Activated T-helper 2 cell treated with anti-CD3 and anti-CD28 coated beads, Interferon-gamma antibody, Interleukin-2, Interleukin-4, amounts not matched to agents 10 μg/mL and 5 μg/mL and 100 μg/mL, durations not matched to agents 14 hours and 24 hours and 36 hours (primary cell): ENCODE measurements at regions not wholly inside any gene's neighbourhood (a gene's known extent, or its start where the extent isn't known, plus 50 kb on each side); places are given as distances from the start of the nearest gene placed in this dataset.

ENCODE experiments used
- DNase-seq: peaks from one replicate; pipeline ENCODE4 v3.0.0; 2021; ENCODE audit warnings: low spot score
- H3K27ac Mint-ChIP-seq: one replicate; pipeline ENCODE4 v1.8.0; 2021; ENCODE audit warnings: mixed read lengths
- H3K27me3 Mint-ChIP-seq: one replicate; pipeline ENCODE4 v1.8.0; 2021; ENCODE audit warnings: low read depth, mixed read lengths
- H3K36me3 Mint-ChIP-seq: one replicate; pipeline ENCODE4 v1.8.0; 2021; ENCODE audit warnings: low read depth, mixed read lengths
- H3K4me1 Mint-ChIP-seq: one replicate; pipeline ENCODE4 v1.8.0; 2021; ENCODE audit warnings: low read depth, mixed read lengths
- H3K4me3 Mint-ChIP-seq: one replicate; pipeline ENCODE4 v1.8.0; 2021; ENCODE audit warnings: low read depth, mild to moderate bottlenecking, moderate library complexity, mixed read lengths
- H3K9me3 Mint-ChIP-seq: one replicate; pipeline ENCODE4 v1.8.0; 2021; ENCODE audit warnings: mixed read lengths
- intact Hi-C: fragments of 100-400 bp; cut with micrococcal nuclease; formaldehyde crosslinking; loops from one replicate; pipeline ENCODE4 v1.15.1; 2023

- Mint-ChIP-seq H3K27ac (no peak overlapping the region), H3K9me3 (no peaks in the 10 kb centered on the region), H3K4me3 (no peak overlapping the region), H3K27me3 (no peaks in the 10 kb centered on the region), H3K4me1 (no peaks in the 10 kb centered on the region), H3K36me3 (no peaks in the 10 kb centered on the region)
- intact Hi-C loops, result no loop called here
- DNase-seq, result no peak
Observed at GRCh38 chr16:5581428-5581827, 483.8 kb upstream of the EEF2KMT start.

GRCh38 chr16:5580772-5581171 lies 483.2 kb upstream of the EEF2KMT start:
- no peaks in the 10 kb centered on the region for H3K36me3 Mint-ChIP-seq
- H3K27ac Mint-ChIP-seq, result no peak overlapping the region
- no peak overlapping the region for H3K4me3 Mint-ChIP-seq
- no peaks in the 10 kb centered on the region for H3K9me3 Mint-ChIP-seq
- intact Hi-C loops, result no loop called here
- no peaks in the 10 kb centered on the region for H3K4me1 Mint-ChIP-seq
- no peaks in the 10 kb centered on the region for H3K27me3 Mint-ChIP-seq
- no peak for DNase-seq

- H3K4me3 Mint-ChIP-seq, result no peak overlapping the region
- no peaks in the 10 kb centered on the region for H3K4me1 Mint-ChIP-seq
- no peak for DNase-seq
- H3K9me3 Mint-ChIP-seq, result no peaks in the 10 kb centered on the region
- intact Hi-C loops, result no loop called here
- no peak overlapping the region for H3K27ac Mint-ChIP-seq
- H3K27me3 Mint-ChIP-seq, result no peaks in the 10 kb centered on the region
- no peaks in the 10 kb centered on the region for H3K36me3 Mint-ChIP-seq
Observed at GRCh38 chr16:5580296-5580695, 482.7 kb upstream of the EEF2KMT start.

- H3K36me3 Mint-ChIP-seq, result no peaks in the 10 kb centered on the region
- H3K9me3 Mint-ChIP-seq, result peaks cover 3% of the 10 kb centered on the region
- DNase-seq, result no peak
- H3K27ac Mint-ChIP-seq, result no peak overlapping the region
- H3K4me1 Mint-ChIP-seq, result no peaks in the 10 kb centered on the region
- no peaks in the 10 kb centered on the region for H3K27me3 Mint-ChIP-seq
- H3K4me3 Mint-ChIP-seq, result no peak overlapping the region
- intact Hi-C loops, result no loop called here
Observed at GRCh38 chr16:5578980-5579379, 481.4 kb upstream of the EEF2KMT start.

- Mint-ChIP-seq H3K9me3 (peaks cover 11% of the 10 kb centered on the region), H3K27ac (no peak overlapping the region), H3K4me3 (no peak overlapping the region), H3K27me3 (no peaks in the 10 kb centered on the region), H3K36me3 (no peaks in the 10 kb centered on the region), H3K4me1 (no peaks in the 10 kb centered on the region)
- intact Hi-C loops, result no loop called here
- DNase-seq, result no peak
Observed at GRCh38 chr16:5577463-5577862, 479.9 kb upstream of the EEF2KMT start.

GRCh38 chr16:5575646-5576245 lies 478.2 kb upstream of the EEF2KMT start:
- Mint-ChIP-seq H3K36me3 (no peaks in the 10 kb centered on the region), H3K27ac (no peak overlapping the region), H3K4me3 (no peak overlapping the region), H3K4me1 (no peaks in the 10 kb centered on the region), H3K9me3 (peaks cover 18% of the 10 kb centered on the region), H3K27me3 (no peaks in the 10 kb centered on the region)
- DNase-seq, result no peak
- intact Hi-C loops, result no loop called here

GRCh38 chr16:5575121-5575520 lies 477.5 kb upstream of the EEF2KMT start:
- H3K9me3 Mint-ChIP-seq, result peaks cover 18% of the 10 kb centered on the region

GRCh38 chr16:5572056-5572455 lies 474.5 kb upstream of the EEF2KMT start:
- no peaks in the 10 kb centered on the region for H3K27me3 Mint-ChIP-seq
- peaks cover 29% of the 10 kb centered on the region for H3K9me3 Mint-ChIP-seq
- no peaks in the 10 kb centered on the region for H3K4me1 Mint-ChIP-seq
- DNase-seq, result no peak
- no peak overlapping the region for H3K27ac Mint-ChIP-seq
- intact Hi-C loops, result no loop called here
- no peaks in the 10 kb centered on the region for H3K36me3 Mint-ChIP-seq
- no peak overlapping the region for H3K4me3 Mint-ChIP-seq

More at GRCh38 chr16:5575121-5575520, 477.5 kb upstream of the EEF2KMT start:
- no peak overlapping the region for H3K4me3 Mint-ChIP-seq
- H3K27me3 Mint-ChIP-seq, result no peaks in the 10 kb centered on the region
- no peak overlapping the region for H3K27ac Mint-ChIP-seq
- DNase-seq, result no peak
- intact Hi-C loops, result no loop called here
- H3K36me3 Mint-ChIP-seq, result no peaks in the 10 kb centered on the region
- no peaks in the 10 kb centered on the region for H3K4me1 Mint-ChIP-seq

- H3K27ac Mint-ChIP-seq, result no peak overlapping the region
- intact Hi-C loops, result no loop called here
- H3K27me3 Mint-ChIP-seq, result no peaks in the 10 kb centered on the region
- no peaks in the 10 kb centered on the region for H3K36me3 Mint-ChIP-seq
- DNase-seq, result no peak
- H3K4me3 Mint-ChIP-seq, result no peak overlapping the region
- peaks cover 29% of the 10 kb centered on the region for H3K9me3 Mint-ChIP-seq
- H3K4me1 Mint-ChIP-seq, result no peaks in the 10 kb centered on the region
Observed at GRCh38 chr16:5571446-5571845, 473.9 kb upstream of the EEF2KMT start.

- intact Hi-C loops, result no loop called here
- Mint-ChIP-seq H3K4me3 (no peak overlapping the region), H3K36me3 (no peaks in the 10 kb centered on the region), H3K9me3 (peaks cover 27% of the 10 kb centered on the region), H3K27ac (no peak overlapping the region), H3K27me3 (no peaks in the 10 kb centered on the region), H3K4me1 (no peaks in the 10 kb centered on the region)
- no peak for DNase-seq
Observed at GRCh38 chr16:5561800-5562199, 464.2 kb upstream of the EEF2KMT start.

- intact Hi-C loops, result no loop called here
- no peaks in the 10 kb centered on the region for H3K36me3 Mint-ChIP-seq
- H3K4me1 Mint-ChIP-seq, result no peaks in the 10 kb centered on the region
- no peak overlapping the region for H3K27ac Mint-ChIP-seq
- peaks cover 27% of the 10 kb centered on the region for H3K9me3 Mint-ChIP-seq
- no peaks in the 10 kb centered on the region for H3K27me3 Mint-ChIP-seq
- DNase-seq, result no peak
- H3K4me3 Mint-ChIP-seq, result no peak overlapping the region
Observed at GRCh38 chr16:5560084-5560483, 462.5 kb upstream of the EEF2KMT start.

- no peaks in the 10 kb centered on the region for H3K36me3 Mint-ChIP-seq
- H3K4me1 Mint-ChIP-seq, result no peaks in the 10 kb centered on the region
- H3K27me3 Mint-ChIP-seq, result no peaks in the 10 kb centered on the region
- H3K27ac Mint-ChIP-seq, result no peak overlapping the region
- no peak for DNase-seq
- intact Hi-C loops, result no loop called here
- no peak overlapping the region for H3K4me3 Mint-ChIP-seq
- H3K9me3 Mint-ChIP-seq, result peaks cover 29% of the 10 kb centered on the region
Observed at GRCh38 chr16:5557966-5558365, 460.4 kb upstream of the EEF2KMT start.

- intact Hi-C loops, result no loop called here
- Mint-ChIP-seq H3K4me3 (no peak overlapping the region), H3K4me1 (no peaks in the 10 kb centered on the region), H3K36me3 (no peaks in the 10 kb centered on the region), H3K27me3 (no peaks in the 10 kb centered on the region), H3K27ac (no peak overlapping the region), H3K9me3 (peaks cover 29% of the 10 kb centered on the region)
- DNase-seq, result no peak
Observed at GRCh38 chr16:5557448-5557847, 459.9 kb upstream of the EEF2KMT start.
